SK-N-SH (cell line): ENCODE measurements at regions not wholly inside any gene's neighbourhood (a gene's known extent, or its start where the extent isn't known, plus 50 kb on each side); places are given as distances from the start of the nearest gene placed in this dataset.

Experiments used
- CTCF ChIA-PET: fragments of 300-600, 350-600 bp; formaldehyde crosslinking; extraction: SDS; loops from one replicate; lab custom pipeline; 2021; lab: Yijun Ruan, JAX
- POLR2A ChIA-PET: fragments of 350-600 bp; sonication (Branson Sonifier 250); formaldehyde crosslinking; extraction: SDS; loops from one replicate; lab custom pipeline; 2020; ENCODE audit warnings: antibody characterized with exemption, inconsistent platforms; lab: Yijun Ruan, JAX
- DNase-seq: peaks from one replicate; pipeline ENCODE4 v3.0.0; 2012
- H2AFZ ChIP-seq: fragments of 200-600 bp; sonication (generic); 2 replicates; pipeline ENCODE4 v1.8.1; 2016; ENCODE audit warnings: antibody characterized with exemption, mild to moderate bottlenecking, low read depth
- H3F3A ChIP-seq: fragments of 200-600 bp; sonication (generic); replicated peaks from 2 replicates; pipeline ENCODE3; 2016; ENCODE audit warnings: antibody characterized with exemption, mild to moderate bottlenecking; ENCODE audit not compliant: insufficient read depth
- H3K27ac ChIP-seq, 2 experiments: fragments of 200-500 bp in 1 of 2; fragments of 200-600 bp in 1 of 2; sonication (Bioruptor generic) in 1 of 2; sonication (generic), shearing (Covaris generic) in 1 of 2; 2 replicates each; pipeline versions ENCODE4 v1.5.1 to v1.6.1; 2014 to 2016; ENCODE audit warnings: low read depth in 2 of 2, inconsistent platforms in 1 of 2, low read length in 1 of 2, mild to moderate bottlenecking in 1 of 2, mixed read lengths in 1 of 2
- H3K27me3 ChIP-seq: fragments of 200-600 bp; sonication (generic), shearing (Covaris generic); 2 replicates; pipeline ENCODE4 v1.6.1; 2016; ENCODE audit warnings: mixed run types; ENCODE audit not compliant: insufficient read depth
- H3K36me3 ChIP-seq, 2 experiments: fragments of 200-500 bp in 1 of 2; fragments of 200-600 bp in 1 of 2; sonication (Bioruptor generic) in 1 of 2; sonication (generic) in 1 of 2; replicated peaks in 1 of 2; 2 replicates each; pipeline versions ENCODE3 to v1.5.1; 2014 to 2016; ENCODE audit warnings: low read length in 1 of 2, mild to moderate bottlenecking in 1 of 2; ENCODE audit not compliant: insufficient read depth in 2 of 2, control insufficient read depth in 1 of 2
- H3K4me1 ChIP-seq, 2 experiments: fragments of 200-500 bp in 1 of 2; fragments of 200-600 bp in 1 of 2; sonication (Bioruptor generic) in 1 of 2; sonication (generic), shearing (Covaris generic) in 1 of 2; 2 replicates each; pipeline versions ENCODE4 v1.5.1 to v1.6.1; 2014 to 2016; ENCODE audit warnings: low read depth in 1 of 2, low read length in 1 of 2, mixed run types in 1 of 2; ENCODE audit not compliant: insufficient read depth in 2 of 2, control insufficient read depth in 1 of 2
- H3K4me2 ChIP-seq: fragments of 200-600 bp; sonication (generic), shearing (Covaris generic); 2 replicates; pipeline ENCODE4 v1.6.1; 2017; ENCODE audit warnings: mixed run types
- H3K4me3 ChIP-seq, 2 experiments: fragments of 200-500 bp in 1 of 2; fragments of 200-600 bp in 1 of 2; sonication (Bioruptor generic) in 1 of 2; sonication (generic), shearing (Covaris generic) in 1 of 2; 2 replicates each; pipeline versions ENCODE4 v1.5.1 to v1.8.1; 2014 to 2016; ENCODE audit warnings: low read depth in 2 of 2, inconsistent platforms in 1 of 2, low read length in 1 of 2, mild to moderate bottlenecking in 1 of 2, mixed read lengths in 1 of 2, moderate library complexity in 1 of 2
- H3K79me2 ChIP-seq: fragments of 200-600 bp; sonication (generic); 2 replicates; pipeline ENCODE4 v1.8.1; 2017; ENCODE audit warnings: mild to moderate bottlenecking; ENCODE audit not compliant: insufficient read depth
- H3K9ac ChIP-seq: fragments of 200-600 bp; sonication (generic); 2 replicates; pipeline ENCODE4 v1.6.1; 2017; ENCODE audit warnings: mixed run types
- H3K9me2 ChIP-seq: fragments of 200-600 bp; sonication (generic); 2 replicates; pipeline ENCODE4 v1.6.1; 2017; ENCODE audit warnings: mixed run types
- H3K9me3 ChIP-seq: fragments of 200-600 bp; sonication (generic); 2 replicates; pipeline ENCODE4 v1.6.1; 2017; ENCODE audit warnings: mixed run types, mild to moderate bottlenecking, moderate library complexity
- H4K20me1 ChIP-seq: fragments of 200-600 bp; sonication (generic); 2 replicates; pipeline ENCODE4 v1.6.1; 2017; ENCODE audit warnings: mild to moderate bottlenecking, mixed run types; ENCODE audit not compliant: insufficient read depth
- ELF1 ChIP-seq: IDR thresholded peaks from 2 replicates; pipeline ENCODE4 v1.4.0; 2012
- FOSL2 ChIP-seq: IDR thresholded peaks from 2 replicates; pipeline ENCODE4 v1.4.0; 2012; ENCODE audit warnings: low read depth, mild to moderate bottlenecking, moderate library complexity, borderline replicate concordance
- GATA2 ChIP-seq: sonication (generic); formaldehyde crosslinking; IDR thresholded peaks from 2 replicates; pipeline ENCODE4 v1.5.0; 2020; ENCODE audit warnings: mild to moderate bottlenecking, missing genetic modification reagents
- MAX ChIP-seq: IDR thresholded peaks from 2 replicates; pipeline ENCODE4 v1.4.0; 2012; ENCODE audit warnings: low read depth
- MEF2A ChIP-seq: IDR thresholded peaks from 2 replicates; pipeline ENCODE4 v1.4.0; 2012; ENCODE audit warnings: low read depth, borderline replicate concordance
- NFIC ChIP-seq: IDR thresholded peaks from 2 replicates; pipeline ENCODE4 v1.4.0; 2012; ENCODE audit warnings: borderline replicate concordance
- NRF1 ChIP-seq: IDR thresholded peaks from 2 replicates; pipeline ENCODE4 v1.6.1; 2012; ENCODE audit warnings: low read depth, mild to moderate bottlenecking, low read length
- POLR2AphosphoS5 ChIP-seq: IDR thresholded peaks from 2 replicates; pipeline ENCODE4 v1.6.1; 2012; ENCODE audit warnings: low read depth, low read length
- RCOR1 ChIP-seq: fragments of 150-350 bp; IDR thresholded peaks from 2 replicates; pipeline ENCODE4 v1.6.1; 2017; ENCODE audit warnings: antibody characterized with exemption, low read length
- REST ChIP-seq: IDR thresholded peaks from 2 replicates; pipeline ENCODE4 v1.6.1; 2012; ENCODE audit warnings: mild to moderate bottlenecking, low read depth, low read length, moderate library complexity
- RFX5 ChIP-seq: IDR thresholded peaks from 2 replicates; pipeline ENCODE4 v1.6.1; 2012; ENCODE audit warnings: mild to moderate bottlenecking, improper control_type of control experiment, low read length
- SIN3A ChIP-seq: IDR thresholded peaks from 2 replicates; pipeline ENCODE4 v1.6.1; 2012; ENCODE audit warnings: low read depth, mild to moderate bottlenecking, low read length, moderate library complexity, borderline replicate concordance
- TAF1 ChIP-seq: IDR thresholded peaks from 2 replicates; pipeline ENCODE4 v1.6.1; 2012; ENCODE audit warnings: low read depth, mild to moderate bottlenecking, low read length, moderate library complexity, borderline replicate concordance
- WGBS: methylation state at CpG from one replicate; pipeline ENCODE4 v1.1.6; 2017; ENCODE audit warnings: low lambda C conversion rate; 5-methylcytosine and 5-hydroxymethylcytosine counted together
- TF ChIP-seq, protein P1 (sequence below): fragments of 150-350 bp; IDR thresholded peaks from 2 replicates; pipeline ENCODE4 v1.6.1; 2016; ENCODE audit warnings: mild to moderate bottlenecking, low read depth, low read length

DNA sequence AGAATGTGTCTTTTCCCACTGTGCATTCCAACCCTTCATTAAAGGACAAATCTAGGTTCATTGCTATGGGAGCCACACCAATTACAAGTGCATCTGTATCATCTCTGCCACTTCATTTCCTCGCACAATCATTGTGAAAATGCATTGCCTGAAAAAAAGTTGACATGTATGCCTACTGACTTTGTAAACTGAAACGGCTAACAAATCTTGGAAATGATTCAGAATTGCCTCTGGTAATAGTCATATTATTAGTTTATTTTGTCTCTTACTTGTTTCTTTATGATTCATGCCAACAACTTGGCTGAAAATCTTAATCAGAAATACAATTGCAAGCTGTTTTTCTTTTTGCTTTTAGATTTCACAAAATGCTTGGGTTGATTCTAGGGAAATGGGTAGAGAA, 497.1 kb downstream of the ZIC1 start (continued):
- TF ChIP-seq FOSL2 (no peak), GATA2 (no peak), ELF1 (no peak), NFIC (no peak), RCOR1 (no peak), NRF1 (no peak)
- TF ChIP-seq, all 33 proteins: peak for 0

- no peak overlapping the region for H2AFZ ChIP-seq
Observed at GRCh38 chr3:147914532-147914931, 505.4 kb downstream of the ZIC1 start.

DNA sequence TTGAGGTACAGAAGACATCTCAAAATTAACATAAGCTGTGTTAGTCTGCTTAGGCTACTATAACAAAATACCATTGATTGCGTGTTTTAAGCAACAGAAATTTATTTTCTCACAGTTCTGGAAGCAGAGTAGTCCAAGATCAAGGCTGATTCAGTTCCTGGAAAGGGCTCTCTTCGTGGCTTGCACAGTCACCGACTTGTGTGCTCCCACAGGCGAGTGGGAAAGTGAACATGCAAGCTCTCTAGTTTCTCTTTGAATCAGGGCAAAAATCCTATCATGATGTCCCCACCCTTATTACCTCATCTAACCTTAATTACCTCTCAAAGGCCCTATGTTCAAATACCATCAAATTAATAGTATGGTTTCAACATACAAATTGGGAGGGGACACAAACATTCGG, 505.9 kb downstream of the ZIC1 start:
- no peaks in the 10 kb centered on the region for H3K79me2 ChIP-seq
- H3K27me3 ChIP-seq: no peaks in the 10 kb centered on the region
- no peaks in the 10 kb centered on the region for H3K9me2 ChIP-seq
- no peak overlapping the region for H3K4me2 ChIP-seq
- no peak overlapping the region for H3K4me3 ChIP-seq
- CTCF ChIA-PET: interaction anchor here (1.3 kb wide), 1 partner anchor 14 kb away, joined by 3 read pairs; no protein-coding TSS in a partner anchor
- POLR2A ChIA-PET: no interaction called here
- WGBS: 84% methylated on average over 5 of the region's 5 CpGs
- H2AFZ ChIP-seq: no peak overlapping the region
- no peak overlapping the region for H3K9ac ChIP-seq
- no peak for DNase-seq
- 0 out of 2 replicates have a peak, but pooled peaks cover 4% of the 10 kb centered on the region for H3K9me3 ChIP-seq
- no peak overlapping the region for H3K27ac ChIP-seq
- no peaks in the 10 kb centered on the region for H3F3A ChIP-seq
- H4K20me1 ChIP-seq: no peaks in the 10 kb centered on the region
- H3K4me1 ChIP-seq: no peaks in the 10 kb centered on the region
- TF ChIP-seq, protein P1, sequence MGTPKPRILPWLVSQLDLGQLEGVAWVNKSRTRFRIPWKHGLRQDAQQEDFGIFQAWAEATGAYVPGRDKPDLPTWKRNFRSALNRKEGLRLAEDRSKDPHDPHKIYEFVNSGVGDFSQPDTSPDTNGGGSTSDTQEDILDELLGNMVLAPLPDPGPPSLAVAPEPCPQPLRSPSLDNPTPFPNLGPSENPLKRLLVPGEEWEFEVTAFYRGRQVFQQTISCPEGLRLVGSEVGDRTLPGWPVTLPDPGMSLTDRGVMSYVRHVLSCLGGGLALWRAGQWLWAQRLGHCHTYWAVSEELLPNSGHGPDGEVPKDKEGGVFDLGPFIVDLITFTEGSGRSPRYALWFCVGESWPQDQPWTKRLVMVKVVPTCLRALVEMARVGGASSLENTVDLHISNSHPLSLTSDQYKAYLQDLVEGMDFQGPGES: no peak
- no peak for TF ChIP-seq REST
- no peaks in the 10 kb centered on the region for H3K36me3 ChIP-seq

More at GRCh38 chr3:147914532-147914931, 505.4 kb downstream of the ZIC1 start:
- Histone ChIP-seq H3K27me3 (no peaks in the 10 kb centered on the region), H3F3A (no peaks in the 10 kb centered on the region), H3K27ac (no peak overlapping the region), H3K9me2 (no peaks in the 10 kb centered on the region), H3K4me1 (no peaks in the 10 kb centered on the region), H3K9ac (no peak overlapping the region), H3K4me2 (no peak overlapping the region), H3K36me3 (no peaks in the 10 kb centered on the region), H3K4me3 (no peak overlapping the region), H3K9me3 (0 out of 2 replicates have a peak, but pooled peaks cover 4% of the 10 kb centered on the region), H3K79me2 (no peaks in the 10 kb centered on the region), H4K20me1 (no peaks in the 10 kb centered on the region)
- 74% methylated on average over 1 of the region's 1 CpG for WGBS
- TF ChIP-seq MAX: no peak
- TF ChIP-seq MEF2A: no peak
- no peak for TF ChIP-seq TAF1
- no peak for TF ChIP-seq RFX5
- no peak for TF ChIP-seq SIN3A
- TF ChIP-seq POLR2AphosphoS5: no peak
- ChIA-PET CTCF (interaction anchor here (1.3 kb wide), 1 partner anchor 15 kb away, joined by 3 read pairs; no protein-coding TSS in a partner anchor), POLR2A (no interaction called here)
- no peak for DNase-seq
